IPS-NIHi7 (cell line): ENCODE measurements at regions not wholly inside any gene's neighbourhood (a gene's known extent, or its start where the extent isn't known, plus 50 kb on each side); places are given as distances from the start of the nearest gene placed in this dataset.
"Not testable (repeated sequence)": the region's sequence is repeated elsewhere in the genome, so short reads cannot be mapped to it uniquely, and the experiment has no call there.

Source experiments
- DNase-seq: peaks from one replicate; pipeline ENCODE4 v3.0.0; 2012; ENCODE audit warnings: mixed read lengths; ENCODE audit errors: extremely low spot score

- DNase-seq = no peak
Measured at GRCh38 chr3:66629982-66630368, 129.2 kb upstream of the LRIG1 start.

- no peak for DNase-seq
Measured at GRCh38 chr3:66633402-66634381, 132.9 kb upstream of the LRIG1 start.

GRCh38 chr3:66638717-66639116 is 137.9 kb upstream of the LRIG1 start:
- DNase-seq = peak; percentile 73

- no peak for DNase-seq
Measured at GRCh38 chr3:66639809-66640356, 139.1 kb upstream of the LRIG1 start.

- no peak for DNase-seq
Measured at GRCh38 chr3:66642019-66642418, 141.2 kb upstream of the LRIG1 start.

GRCh38 chr3:66642484-66642883 is 141.7 kb upstream of the LRIG1 start:
- no peak for DNase-seq

- DNase-seq = no peak
Measured at GRCh38 chr3:66644549-66644948, 143.7 kb upstream of the LRIG1 start.

GRCh38 chr3:66648975-66649374 is 148.2 kb upstream of the LRIG1 start:
- no peak for DNase-seq

- DNase-seq = not testable (repeated sequence)
Measured at GRCh38 chr3:66651520-66651919, 150.7 kb upstream of the LRIG1 start.

GRCh38 chr3:66652100-66652499 is 151.3 kb upstream of the LRIG1 start:
- DNase-seq = not testable (repeated sequence)

GRCh38 chr3:66655044-66655443 is 154.2 kb upstream of the LRIG1 start:
- no peak for DNase-seq

GRCh38 chr3:66655671-66656070 is 154.8 kb upstream of the LRIG1 start:
- DNase-seq = no peak

- no peak for DNase-seq
Measured at GRCh38 chr3:66656609-66657008, 155.8 kb upstream of the LRIG1 start.

GRCh38 chr3:66659056-66659455 is 158.2 kb upstream of the LRIG1 start:
- DNase-seq = no peak

GRCh38 chr3:66661628-66662027 is 160.8 kb upstream of the LRIG1 start:
- DNase-seq = no peak

GRCh38 chr3:66662894-66663293 is 162.1 kb upstream of the LRIG1 start:
- no peak for DNase-seq

GRCh38 chr3:66665021-66665695 is 164.3 kb upstream of the LRIG1 start:
- DNase-seq = no peak

- DNase-seq = no peak
Measured at GRCh38 chr3:66666362-66666761, 165.5 kb upstream of the LRIG1 start.

- no peak for DNase-seq
Measured at GRCh38 chr3:66667263-66667662, 166.4 kb upstream of the LRIG1 start.

GRCh38 chr3:66671291-66671690 is 170.5 kb upstream of the LRIG1 start:
- no peak for DNase-seq

- DNase-seq = no peak
Measured at GRCh38 chr3:66672830-66673229, 172.0 kb upstream of the LRIG1 start.

GRCh38 chr3:66673293-66673692 is 172.5 kb upstream of the LRIG1 start:
- DNase-seq = no peak

- no peak for DNase-seq
Measured at GRCh38 chr3:66675366-66675765, 174.5 kb upstream of the LRIG1 start.
